HG03159 (cell line): ENCODE measurements at regions not wholly inside any gene's neighbourhood (a gene's known extent, or its start where the extent isn't known, plus 50 kb on each side); places are given as distances from the start of the nearest gene placed in this dataset.

Experiments
- ATAC-seq: cut with Tn5 transposase; IDR thresholded peaks from one replicate; pipeline ENCODE4 v1.9.1; 2021; ENCODE audit warnings: mild to moderate bottlenecking, moderate library complexity; ENCODE audit not compliant: unreplicated experiment

- no peak for ATAC-seq
These were observed 195.2 kb downstream of the KLF12 start for GRCh38 chr13:73939071-73939380.

GRCh38 chr13:73938372-73939070 lies 195.7 kb downstream of the KLF12 start:
- no peak for ATAC-seq

GRCh38 chr13:73937441-73937840 lies 196.8 kb downstream of the KLF12 start:
- ATAC-seq: no peak

GRCh38 chr13:73935991-73936390 lies 198.2 kb downstream of the KLF12 start:
- ATAC-seq: no peak

- no peak for ATAC-seq
These were observed 199.4 kb downstream of the KLF12 start for GRCh38 chr13:73934771-73935170.

- ATAC-seq: no peak
These were observed 200.0 kb downstream of the KLF12 start for GRCh38 chr13:73934215-73934641.

GRCh38 chr13:73933795-73934194 lies 200.4 kb downstream of the KLF12 start:
- ATAC-seq: no peak

- no peak for ATAC-seq
These were observed 202.1 kb downstream of the KLF12 start for GRCh38 chr13:73932091-73932490.

GRCh38 chr13:73929287-73929932 lies 204.8 kb downstream of the KLF12 start:
- ATAC-seq: no peak

GRCh38 chr13:73924607-73925006 lies 209.6 kb downstream of the KLF12 start:
- peak; percentile 89 for ATAC-seq

- no peak for ATAC-seq
These were observed 211.5 kb downstream of the KLF12 start for GRCh38 chr13:73922493-73923393.

GRCh38 chr13:73918691-73919090 lies 215.5 kb downstream of the KLF12 start:
- ATAC-seq: no peak

GRCh38 chr13:73913751-73914518 lies 220.3 kb downstream of the KLF12 start:
- ATAC-seq: peak; percentile 53

- no peak for ATAC-seq
These were observed 221.0 kb downstream of the KLF12 start for GRCh38 chr13:73913079-73913740.

- no peak for ATAC-seq
These were observed 222.8 kb downstream of the KLF12 start for GRCh38 chr13:73911361-73911760.

GRCh38 chr13:73910733-73911132 lies 223.5 kb downstream of the KLF12 start:
- ATAC-seq: no peak

- ATAC-seq: no peak
These were observed 225.4 kb downstream of the KLF12 start for GRCh38 chr13:73908809-73909208.

GRCh38 chr13:73904625-73905024 lies 229.6 kb downstream of the KLF12 start:
- ATAC-seq: no peak

GRCh38 chr13:73903561-73903960 lies 230.6 kb downstream of the KLF12 start:
- no peak for ATAC-seq

GRCh38 chr13:73902847-73903246 lies 231.4 kb downstream of the KLF12 start:
- ATAC-seq: no peak
